WERI-Rb-1 (cell line): ENCODE measurements at regions not wholly inside any gene's neighbourhood (a gene's known extent, or its start where the extent isn't known, plus 50 kb on each side); places are given as distances from the start of the nearest gene placed in this dataset.
"Not testable (repeated sequence)": the region's sequence is repeated elsewhere in the genome, so short reads cannot be mapped to it uniquely, and the experiment has no call there.

Experiments
- DNase-seq: peaks from one replicate; pipeline ENCODE4 v3.0.0-alpha.2; 2020
- H3K27ac ChIP-seq: fragments of 250-450 bp; sonication (Bioruptor Pico); 2 replicates; pipeline ENCODE4 v1.5.1; 2020; ENCODE audit warnings: mild to moderate bottlenecking, moderate library complexity
- H3K27me3 ChIP-seq: fragments of 250-450 bp; sonication (Bioruptor Pico); 2 replicates; pipeline ENCODE4 v1.5.1; 2021; ENCODE audit warnings: mild to moderate bottlenecking, low read depth, moderate library complexity; ENCODE audit not compliant: insufficient read depth, severe bottlenecking
- H3K36me3 ChIP-seq: fragments of 250-450 bp; sonication (Bioruptor Pico); 2 replicates; pipeline ENCODE4 v1.5.1; 2020; ENCODE audit warnings: mild to moderate bottlenecking, moderate library complexity
- H3K4me3 ChIP-seq: 2 replicates; pipeline ENCODE4 v1.5.1; 2011; ENCODE audit warnings: low read depth, mild to moderate bottlenecking, control low read depth, low read length
- H3K9me3 ChIP-seq: fragments of 250-450 bp; sonication (Bioruptor Pico); 2 replicates; pipeline ENCODE4 v1.5.1; 2021; ENCODE audit warnings: mild to moderate bottlenecking, moderate library complexity; ENCODE audit not compliant: severe bottlenecking
- CTCF ChIP-seq: IDR thresholded peaks from 2 replicates; pipeline ENCODE4 v1.5.1; 2011; ENCODE audit warnings: low read depth, mild to moderate bottlenecking, control low read depth, inconsistent platforms, low read length

GRCh38 chr7:32661501-32661900 is 166.2 kb downstream of the AVL9 start:
- no peak for DNase-seq
- H3K27ac ChIP-seq = no peak overlapping the region
- TF ChIP-seq CTCF = no peak

GRCh38 chr7:32660936-32661335 is 165.6 kb downstream of the AVL9 start:
- DNase-seq = no peak
- H3K4me3 ChIP-seq = no peak overlapping the region
- H3K27me3 ChIP-seq = no peaks in the 10 kb centered on the region
- no peak overlapping the region for H3K27ac ChIP-seq
- no peaks in the 10 kb centered on the region for H3K36me3 ChIP-seq
- H3K9me3 ChIP-seq = no peaks in the 10 kb centered on the region
- no peak for TF ChIP-seq CTCF

More at GRCh38 chr7:32661501-32661900, 166.2 kb downstream of the AVL9 start:
- Histone ChIP-seq H3K36me3 (no peaks in the 10 kb centered on the region), H3K9me3 (no peaks in the 10 kb centered on the region), H3K27me3 (no peaks in the 10 kb centered on the region), H3K4me3 (no peak overlapping the region)

GRCh38 chr7:32659853-32660252 is 164.6 kb downstream of the AVL9 start:
- Histone ChIP-seq H3K27ac (no peak overlapping the region), H3K4me3 (no peak overlapping the region), H3K36me3 (no peaks in the 10 kb centered on the region), H3K9me3 (no peaks in the 10 kb centered on the region), H3K27me3 (no peaks in the 10 kb centered on the region)
- no peak for DNase-seq
- no peak for TF ChIP-seq CTCF

GRCh38 chr7:32658467-32658869 is 163.2 kb downstream of the AVL9 start:
- Histone ChIP-seq H3K4me3 (no peak overlapping the region), H3K36me3 (no peaks in the 10 kb centered on the region), H3K9me3 (no peaks in the 10 kb centered on the region), H3K27me3 (no peaks in the 10 kb centered on the region), H3K27ac (no peak overlapping the region)
- DNase-seq = no peak
- no peak for TF ChIP-seq CTCF

GRCh38 chr7:32658034-32658433 is 162.7 kb downstream of the AVL9 start:
- Histone ChIP-seq H3K27me3 (no peaks in the 10 kb centered on the region), H3K27ac (no peak overlapping the region), H3K4me3 (no peak overlapping the region), H3K36me3 (no peaks in the 10 kb centered on the region), H3K9me3 (no peaks in the 10 kb centered on the region)
- no peak for TF ChIP-seq CTCF
- DNase-seq = no peak

- H3K27ac ChIP-seq, H3K9me3 ChIP-seq, H3K27me3 ChIP-seq, DNase-seq, H3K4me3 ChIP-seq, H3K36me3 ChIP-seq: not testable (repeated sequence)
Observed at GRCh38 chr7:32654549-32654948, 159.3 kb downstream of the AVL9 start.

- H3K36me3 ChIP-seq, H3K9me3 ChIP-seq, H3K27ac ChIP-seq, DNase-seq, H3K27me3 ChIP-seq, H3K4me3 ChIP-seq: not testable (repeated sequence)
Observed at GRCh38 chr7:32650356-32650755, 155.1 kb downstream of the AVL9 start.
